ENCODE measurements at regions not wholly inside any gene's neighbourhood (a gene's known extent, or its start where the extent isn't known, plus 50 kb on each side); places are given as distances from the start of the nearest gene placed in this dataset.

DNA sequence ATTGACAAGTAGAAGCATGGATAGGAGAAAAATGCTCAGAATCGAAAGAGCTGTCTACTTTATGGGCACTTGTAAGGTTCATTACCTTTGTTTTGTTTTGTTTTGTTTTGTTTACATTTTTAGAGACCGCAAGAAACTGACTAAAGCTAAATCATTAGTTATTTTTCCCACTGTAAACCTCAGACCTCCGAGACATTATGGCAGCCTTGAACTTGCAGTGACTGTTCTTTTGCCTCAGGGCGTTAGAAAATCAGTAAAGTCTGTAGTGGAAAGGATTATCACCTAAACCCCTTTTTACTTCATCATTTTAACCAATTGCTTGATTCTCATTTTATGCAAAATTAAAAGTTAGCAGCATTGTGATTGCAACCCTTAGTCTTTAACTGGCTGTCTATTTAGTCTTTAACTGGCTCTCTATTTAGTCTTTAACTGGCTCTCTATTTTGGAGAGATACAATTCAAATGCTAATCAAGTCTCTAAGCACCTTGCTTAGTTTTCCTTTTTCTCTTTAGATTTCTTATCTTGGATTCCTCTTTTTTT, 383.3 kb upstream of the ROBO2 start:
- no peak for TF ChIP-seq CTCF (conservative IDR thresholded peaks at IDR 0.05; ENCODE audit: low read length)
- no peak for TF ChIP-seq EZH2phosphoT487 (IDR thresholded peaks at IDR 0.05; ENCODE audit: borderline replicate concordance)

Measured in Loucy (cell line).